HFFc6 (cell line): ENCODE measurements at regions not wholly inside any gene's neighbourhood (a gene's known extent, or its start where the extent isn't known, plus 50 kb on each side); places are given as distances from the start of the nearest gene placed in this dataset.
"Not testable (repeated sequence)": the region's sequence is repeated elsewhere in the genome, so short reads cannot be mapped to it uniquely, and the experiment has no call there.

ENCODE experiments used
- DNase-seq: peaks from one replicate; pipeline ENCODE4 v3.0.0-alpha.2; 2018
- H3K27ac Mint-ChIP-seq: 2 replicates; pipeline ENCODE4 v1.8.0; 2020; ENCODE audit warnings: mild to moderate bottlenecking, mixed read lengths
- H3K27me3 Mint-ChIP-seq: 2 replicates; pipeline ENCODE4 v1.8.0; 2021; ENCODE audit warnings: mild to moderate bottlenecking, moderate library complexity, mixed read lengths; ENCODE audit not compliant: insufficient read depth
- H3K36me3 Mint-ChIP-seq: 2 replicates; pipeline ENCODE4 v1.8.0; 2021; ENCODE audit warnings: low read depth, mixed read lengths
- H3K4me1 Mint-ChIP-seq: 2 replicates; pipeline ENCODE4 v1.8.0; 2020; ENCODE audit warnings: low read depth, mixed read lengths
- H3K4me3 Mint-ChIP-seq: 2 replicates; pipeline ENCODE4 v1.8.0; 2020; ENCODE audit warnings: mild to moderate bottlenecking, moderate library complexity, mixed read lengths
- H3K9me3 Mint-ChIP-seq: 2 replicates; pipeline ENCODE4 v1.8.0; 2020; ENCODE audit warnings: mild to moderate bottlenecking, mixed read lengths
- TF ChIP-seq, protein P1 (sequence below): fragments of 200-600 bp; sonication (generic); IDR thresholded peaks from 2 replicates; pipeline ENCODE4 v1.5.0; 2021; ENCODE audit warnings: antibody characterized with exemption, mild to moderate bottlenecking

DNA sequence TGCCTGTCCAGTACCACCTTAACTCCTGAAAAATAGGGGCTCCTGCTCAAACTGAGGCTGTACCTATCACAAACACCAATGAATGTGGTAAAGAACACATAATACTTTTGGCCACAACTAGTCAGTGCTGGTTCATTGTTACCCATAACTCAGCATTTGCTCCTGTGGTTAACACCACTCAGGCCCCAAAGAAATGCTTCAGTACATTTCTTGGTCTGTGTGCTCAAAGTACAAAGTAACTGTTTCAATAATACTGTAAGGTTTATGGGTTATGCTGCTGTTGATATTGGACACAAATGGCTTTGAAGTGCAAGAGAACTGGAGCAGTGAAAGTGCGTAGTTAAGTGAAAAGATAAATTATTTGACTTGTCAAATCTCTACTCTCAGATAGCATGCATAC is 95.0 kb upstream of the TACR1 start:
- Mint-ChIP-seq H3K9me3 (no peaks in the 10 kb centered on the region), H3K4me1 (peaks cover 42% of the 10 kb centered on the region), H3K4me3 (no peak overlapping the region), H3K27me3 (peaks cover 4% of the 10 kb centered on the region; the same call in 1 of the 2 replicates), H3K36me3 (no peaks in the 10 kb centered on the region), H3K27ac (no peak overlapping the region)
- DNase-seq: no peak
- TF ChIP-seq, protein P1, sequence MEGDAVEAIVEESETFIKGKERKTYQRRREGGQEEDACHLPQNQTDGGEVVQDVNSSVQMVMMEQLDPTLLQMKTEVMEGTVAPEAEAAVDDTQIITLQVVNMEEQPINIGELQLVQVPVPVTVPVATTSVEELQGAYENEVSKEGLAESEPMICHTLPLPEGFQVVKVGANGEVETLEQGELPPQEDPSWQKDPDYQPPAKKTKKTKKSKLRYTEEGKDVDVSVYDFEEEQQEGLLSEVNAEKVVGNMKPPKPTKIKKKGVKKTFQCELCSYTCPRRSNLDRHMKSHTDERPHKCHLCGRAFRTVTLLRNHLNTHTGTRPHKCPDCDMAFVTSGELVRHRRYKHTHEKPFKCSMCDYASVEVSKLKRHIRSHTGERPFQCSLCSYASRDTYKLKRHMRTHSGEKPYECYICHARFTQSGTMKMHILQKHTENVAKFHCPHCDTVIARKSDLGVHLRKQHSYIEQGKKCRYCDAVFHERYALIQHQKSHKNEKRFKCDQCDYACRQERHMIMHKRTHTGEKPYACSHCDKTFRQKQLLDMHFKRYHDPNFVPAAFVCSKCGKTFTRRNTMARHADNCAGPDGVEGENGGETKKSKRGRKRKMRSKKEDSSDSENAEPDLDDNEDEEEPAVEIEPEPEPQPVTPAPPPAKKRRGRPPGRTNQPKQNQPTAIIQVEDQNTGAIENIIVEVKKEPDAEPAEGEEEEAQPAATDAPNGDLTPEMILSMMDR: no peak

GRCh38 chr2:75292826-75293225 is 93.5 kb upstream of the TACR1 start:
- no peak overlapping the region for H3K4me3 Mint-ChIP-seq
- H3K36me3 Mint-ChIP-seq: no peaks in the 10 kb centered on the region
- no peak overlapping the region for H3K27ac Mint-ChIP-seq
- no peaks in the 10 kb centered on the region; the same call in 1 of the 2 replicates for H3K27me3 Mint-ChIP-seq
- TF ChIP-seq, protein P1: no peak
- peaks cover 54% of the 10 kb centered on the region for H3K4me1 Mint-ChIP-seq
- H3K9me3 Mint-ChIP-seq: no peaks in the 10 kb centered on the region
- peak; percentile 80 for DNase-seq

- H3K9me3 Mint-ChIP-seq: no peaks in the 10 kb centered on the region
- TF ChIP-seq, protein P1: peak; percentile 73
Measured at GRCh38 chr2:75290600-75291150, 91.4 kb upstream of the TACR1 start.

DNA sequence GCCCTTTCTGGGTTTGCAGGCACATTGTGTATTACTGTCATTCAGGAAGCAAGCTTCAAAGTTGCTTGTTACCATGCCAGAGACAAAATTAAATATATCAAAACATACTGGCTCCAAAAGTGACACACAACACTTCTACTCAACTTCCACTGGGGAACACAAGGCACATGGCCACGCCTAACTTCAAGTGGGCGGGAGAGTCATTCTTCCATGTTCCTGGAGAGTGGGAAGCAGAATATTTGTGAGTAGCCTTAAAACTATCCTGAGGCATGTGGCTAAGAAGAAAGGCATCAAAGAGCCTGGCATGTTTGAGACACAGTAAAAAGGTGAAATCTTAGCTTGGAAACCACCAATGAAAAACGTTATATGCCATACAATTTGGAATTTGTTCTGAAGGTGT is 90.5 kb upstream of the TACR1 start:
- TF ChIP-seq, protein P1: no peak
- Mint-ChIP-seq H3K27me3 (no peaks in the 10 kb centered on the region; the same call in 1 of the 2 replicates), H3K4me1 (peaks cover 57% of the 10 kb centered on the region), H3K27ac (no peak overlapping the region; the same call in 1 of the 2 replicates), H3K36me3 (no peaks in the 10 kb centered on the region), H3K9me3 (no peaks in the 10 kb centered on the region), H3K4me3 (no peak overlapping the region)
- DNase-seq: peak; percentile 46

More at GRCh38 chr2:75290600-75291150, 91.4 kb upstream of the TACR1 start:
- H3K4me3 Mint-ChIP-seq: no peak overlapping the region
- no peaks in the 10 kb centered on the region for H3K36me3 Mint-ChIP-seq
- peaks cover 57% of the 10 kb centered on the region for H3K4me1 Mint-ChIP-seq
- H3K27ac Mint-ChIP-seq: no peak overlapping the region; the same call in 1 of the 2 replicates
- no peaks in the 10 kb centered on the region; the same call in 1 of the 2 replicates for H3K27me3 Mint-ChIP-seq
- DNase-seq: peak; percentile 43

DNA sequence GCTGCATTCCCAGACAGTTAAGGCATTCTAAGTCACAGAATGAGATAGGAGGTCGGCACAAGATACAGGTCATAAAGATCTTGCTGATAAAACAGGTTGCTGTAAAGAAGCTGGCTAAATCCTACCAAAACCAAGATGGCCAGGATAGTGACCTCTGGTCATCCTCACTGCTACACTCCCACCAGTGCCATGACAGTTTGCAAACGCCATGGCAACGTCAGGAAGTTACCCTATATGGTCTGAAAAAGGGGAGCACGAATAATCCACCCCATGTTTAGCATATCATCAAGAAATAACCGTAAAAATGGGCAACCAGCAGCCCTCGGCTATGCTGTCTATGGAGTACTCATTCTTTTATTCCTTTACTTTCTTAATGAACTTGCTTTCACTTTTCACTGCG is 89.9 kb upstream of the TACR1 start:
- H3K4me3 Mint-ChIP-seq, H3K36me3 Mint-ChIP-seq, H3K27ac Mint-ChIP-seq, H3K9me3 Mint-ChIP-seq, DNase-seq, H3K27me3 Mint-ChIP-seq: not testable (repeated sequence)
- peaks cover 57% of the 10 kb centered on the region for H3K4me1 Mint-ChIP-seq

DNA sequence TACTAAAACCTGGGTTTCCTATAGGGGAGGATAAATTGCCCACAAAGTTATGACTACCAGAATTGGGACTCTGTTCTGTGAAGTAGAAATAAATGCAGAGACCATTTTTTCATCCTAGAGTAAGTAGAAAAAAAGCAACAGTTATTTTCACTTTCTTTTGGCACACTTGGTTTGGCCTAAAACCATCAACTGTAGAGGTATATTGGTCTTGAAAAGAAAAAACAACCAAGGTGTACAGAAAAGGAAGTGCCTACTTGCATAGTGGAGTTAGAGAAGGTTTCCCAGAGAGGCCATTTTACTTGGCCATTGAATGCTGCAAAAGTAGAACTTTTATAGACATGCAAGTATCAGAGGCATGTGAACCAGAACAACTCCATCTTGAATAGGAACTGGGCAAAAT is 89.4 kb upstream of the TACR1 start:
- H3K4me3 Mint-ChIP-seq: no peak overlapping the region
- no peaks in the 10 kb centered on the region for H3K9me3 Mint-ChIP-seq
- no peaks in the 10 kb centered on the region for H3K36me3 Mint-ChIP-seq
- no peak overlapping the region for H3K27ac Mint-ChIP-seq
- TF ChIP-seq, protein P1: no peak
- H3K4me1 Mint-ChIP-seq: peaks cover 57% of the 10 kb centered on the region
- no peak for DNase-seq
- H3K27me3 Mint-ChIP-seq: no peaks in the 10 kb centered on the region; the same call in 1 of the 2 replicates
